HUES6 (cell line): ENCODE measurements at regions not wholly inside any gene's neighbourhood (a gene's known extent, or its start where the extent isn't known, plus 50 kb on each side); places are given as distances from the start of the nearest gene placed in this dataset.

Experiments used
- H3K27ac ChIP-seq: 2 replicates; pipeline ENCODE4 v1.7.0; 2013; ENCODE audit warnings: low read depth, mild to moderate bottlenecking, low read length, inconsistent platforms
- H3K27me3 ChIP-seq: 2 replicates; pipeline ENCODE4 v1.6.1; 2013; ENCODE audit warnings: low read length; ENCODE audit not compliant: control insufficient read depth, insufficient read depth
- H3K36me3 ChIP-seq: 2 replicates; pipeline ENCODE4 v1.6.1; 2013; ENCODE audit warnings: low read length; ENCODE audit not compliant: control insufficient read depth, insufficient read depth
- H3K4me1 ChIP-seq: 2 replicates; pipeline ENCODE4 v1.6.1; 2013; ENCODE audit warnings: low read length; ENCODE audit not compliant: control insufficient read depth, insufficient read depth
- H3K4me3 ChIP-seq: 2 replicates; pipeline ENCODE4 v1.5.1; 2013; ENCODE audit warnings: low read depth, low read length
- H3K9ac ChIP-seq: one replicate; pipeline ENCODE4 v1.6.1; 2013; ENCODE audit warnings: mild to moderate bottlenecking, low read length
- H3K9me3 ChIP-seq: 2 replicates; pipeline ENCODE4 v1.6.1; 2013; ENCODE audit warnings: low read depth, low read length; ENCODE audit not compliant: control insufficient read depth, insufficient read depth

GRCh38 chr2:216920143-216920876, 60.4 kb upstream of the TNP1 start:
- Histone ChIP-seq H3K9me3 (no peaks in the 10 kb centered on the region), H3K4me1 (peaks cover 9% of the 10 kb centered on the region; the same call in 1 of the 2 replicates), H3K27ac (no peak overlapping the region), H3K36me3 (no peaks in the 10 kb centered on the region), H3K9ac (no peak overlapping the region), H3K27me3 (no peaks in the 10 kb centered on the region), H3K4me3 (no peak overlapping the region)

DNA sequence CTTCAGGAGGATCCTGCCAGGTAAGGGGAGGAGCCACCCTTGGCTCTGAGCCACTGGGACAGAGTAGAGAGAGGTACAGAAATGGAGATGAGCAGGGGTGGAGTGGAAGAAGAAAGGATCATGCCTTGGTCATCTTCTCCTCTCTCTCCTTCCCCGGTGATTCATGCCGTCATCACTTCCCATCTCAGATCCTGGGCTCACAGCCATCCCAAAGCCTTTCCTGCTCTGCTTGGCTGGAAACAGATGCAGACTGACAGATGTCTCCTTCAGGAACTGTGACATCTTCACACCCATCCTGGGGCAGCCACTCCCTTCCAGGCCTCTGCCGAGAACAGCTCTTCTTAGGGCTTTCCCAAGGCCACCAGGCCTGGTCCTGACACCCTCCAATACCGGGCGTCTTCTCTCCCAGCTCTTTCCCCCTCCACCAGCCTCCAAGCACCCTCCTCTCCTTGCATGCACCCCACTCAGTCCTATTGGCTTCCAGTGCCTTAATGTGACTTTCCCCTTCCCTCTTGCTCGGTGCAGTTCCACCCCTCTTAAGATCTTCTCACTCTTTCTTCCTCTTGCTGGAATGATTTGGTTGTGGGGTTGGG, 58.3 kb upstream of the TNP1 start:
- no peaks in the 10 kb centered on the region for H3K27me3 ChIP-seq
- H3K27ac ChIP-seq: no peak overlapping the region
- no peak overlapping the region for H3K4me3 ChIP-seq

GRCh38 chr2:216916956-216917650, 57.2 kb upstream of the TNP1 start:
- Histone ChIP-seq H3K9me3 (no peaks in the 10 kb centered on the region), H3K9ac (no peak overlapping the region), H3K27me3 (no peaks in the 10 kb centered on the region), H3K4me3 (no peak overlapping the region), H3K4me1 (no peaks in the 10 kb centered on the region), H3K27ac (no peak overlapping the region), H3K36me3 (no peaks in the 10 kb centered on the region)

More for the DNA sequence above, 58.3 kb upstream of the TNP1 start:
- Histone ChIP-seq H3K36me3 (no peaks in the 10 kb centered on the region), H3K4me1 (peaks cover 3% of the 10 kb centered on the region; the same call in 1 of the 2 replicates), H3K9ac (no peak overlapping the region), H3K9me3 (no peaks in the 10 kb centered on the region)

DNA sequence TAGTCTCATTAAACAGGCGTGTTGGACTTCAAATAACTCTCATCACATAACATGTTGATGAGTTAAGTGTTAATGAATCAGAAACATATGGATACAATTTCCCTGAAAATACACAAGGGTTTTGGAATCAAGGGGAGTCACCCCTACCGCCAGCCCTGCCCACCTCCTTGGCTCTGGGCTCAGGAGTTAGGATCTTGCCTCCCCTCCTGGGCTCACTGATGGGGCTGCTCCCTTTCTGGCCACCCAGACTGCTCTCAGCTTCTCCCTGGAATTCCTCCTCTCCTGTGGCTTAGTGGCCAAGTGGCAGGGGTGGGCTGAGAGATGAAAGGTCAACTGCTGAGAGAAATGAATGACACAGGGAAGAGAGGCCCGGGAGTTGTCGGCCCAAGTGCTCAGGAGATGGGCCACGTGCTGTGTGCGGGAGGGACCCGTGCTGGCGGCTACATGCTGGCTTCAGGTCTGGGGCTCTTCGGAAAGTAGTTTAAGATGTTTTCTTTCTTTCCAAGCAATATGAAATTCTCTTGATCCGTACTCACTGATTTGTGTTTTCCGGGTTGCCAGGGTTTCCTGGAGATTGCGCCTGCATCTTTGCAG, 55.8 kb upstream of the TNP1 start:
- no peaks in the 10 kb centered on the region for H3K36me3 ChIP-seq
- H3K4me1 ChIP-seq: no peaks in the 10 kb centered on the region
- no peaks in the 10 kb centered on the region for H3K9me3 ChIP-seq
- H3K27me3 ChIP-seq: no peaks in the 10 kb centered on the region
- H3K4me3 ChIP-seq: no peak overlapping the region
- no peak overlapping the region for H3K9ac ChIP-seq
- no peak overlapping the region for H3K27ac ChIP-seq

DNA sequence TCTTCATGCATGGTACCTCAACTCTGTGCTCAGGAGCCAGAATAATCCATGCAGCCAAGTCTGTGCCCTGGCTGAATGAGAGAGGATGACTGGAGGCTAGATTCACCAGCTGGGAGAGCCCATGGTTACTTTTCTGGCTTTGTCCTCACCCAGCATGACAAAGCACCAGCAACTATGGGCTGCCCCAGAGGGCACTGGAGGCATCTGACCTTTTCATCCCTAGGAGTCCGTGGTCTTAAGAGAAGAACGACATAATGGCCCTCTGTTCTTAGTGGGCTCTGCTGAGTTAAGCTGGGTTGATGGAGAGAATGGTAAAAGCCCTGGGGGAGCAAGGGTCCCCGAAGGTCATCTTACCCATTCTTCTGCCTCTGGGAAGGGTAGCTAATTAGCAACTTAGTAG, 54.6 kb upstream of the TNP1 start:
- Histone ChIP-seq H3K27ac (no peak overlapping the region), H3K27me3 (no peaks in the 10 kb centered on the region), H3K4me1 (no peaks in the 10 kb centered on the region), H3K9me3 (no peaks in the 10 kb centered on the region), H3K4me3 (no peak overlapping the region), H3K36me3 (no peaks in the 10 kb centered on the region), H3K9ac (no peak overlapping the region)

DNA sequence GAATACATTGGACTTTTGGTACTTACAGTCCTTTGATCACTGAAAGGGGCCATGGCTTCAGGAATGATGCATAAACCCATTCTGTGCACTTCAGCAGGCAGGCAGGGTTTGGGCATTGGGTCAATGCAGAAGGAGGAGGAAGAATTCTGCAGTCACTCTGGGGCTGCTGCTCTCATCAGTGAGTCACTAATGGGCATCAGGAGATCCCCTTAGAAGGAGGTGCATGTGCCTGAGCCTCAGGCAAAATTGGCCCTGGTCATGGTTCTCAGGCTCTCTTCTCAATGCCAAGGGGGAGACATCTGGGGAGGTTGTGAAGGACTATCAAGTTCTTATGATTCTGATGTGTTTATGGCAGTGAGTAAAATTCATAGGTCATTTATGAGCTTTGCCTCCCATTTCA, 52.0 kb upstream of the TNP1 start:
- H3K27me3 ChIP-seq: no peaks in the 10 kb centered on the region
- no peaks in the 10 kb centered on the region for H3K4me1 ChIP-seq
- H3K9me3 ChIP-seq: no peaks in the 10 kb centered on the region
- no peak overlapping the region for H3K27ac ChIP-seq
- H3K9ac ChIP-seq: no peak overlapping the region
- no peak overlapping the region for H3K4me3 ChIP-seq
- no peaks in the 10 kb centered on the region for H3K36me3 ChIP-seq

- no peak overlapping the region for H3K9ac ChIP-seq
- no peak overlapping the region for H3K27ac ChIP-seq
- no peaks in the 10 kb centered on the region for H3K9me3 ChIP-seq
Measured at GRCh38 chr2:216911008-216911407, 51.1 kb upstream of the TNP1 start.

GRCh38 chr2:216909541-216910210, 49.8 kb upstream of the TNP1 start:
- Histone ChIP-seq H3K27me3 (no peaks in the 10 kb centered on the region), H3K9me3 (no peaks in the 10 kb centered on the region), H3K9ac (no peak overlapping the region), H3K4me3 (no peak overlapping the region), H3K4me1 (no peaks in the 10 kb centered on the region), H3K27ac (no peak overlapping the region), H3K36me3 (no peaks in the 10 kb centered on the region)

More at GRCh38 chr2:216911008-216911407, 51.1 kb upstream of the TNP1 start:
- H3K36me3 ChIP-seq: no peaks in the 10 kb centered on the region
- H3K27me3 ChIP-seq: no peaks in the 10 kb centered on the region
- H3K4me1 ChIP-seq: no peaks in the 10 kb centered on the region
- no peak overlapping the region for H3K4me3 ChIP-seq
